Omental fat pad (tissue), 3 donors: ENCODE measurements at regions not wholly inside any gene's neighbourhood (a gene's known extent, or its start where the extent isn't known, plus 50 kb on each side); places are given as distances from the start of the nearest gene placed in this dataset.
"Not testable (repeated sequence)": the region's sequence is repeated elsewhere in the genome, so short reads cannot be mapped to it uniquely, and the experiment has no call there.

Experiments
- ATAC-seq: fragments of 150-250 bp; one replicate; pipeline ENCODE4 v1.9.1; 2016; ENCODE audit warnings: mild to moderate bottlenecking, moderate library complexity; ENCODE audit not compliant: low FRiP score
- DNase-seq: peaks from one replicate; pipeline ENCODE4 v3.0.0-alpha.2; 2019; ENCODE audit warnings: low spot score
- TF ChIP-seq, protein P1 (sequence below), 3 donors: fragments of 450-650 bp; IDR thresholded peaks; one replicate each; pipeline ENCODE4 v1.5.1; 2016 to 2017; ENCODE audit warnings: antibody characterized with exemption in 3 of 3, mild to moderate bottlenecking in 3 of 3, moderate library complexity in 2 of 3

GRCh38 chr12:31162896-31163560, 89.4 kb downstream of the DDX11 start:
- not testable (repeated sequence) for ATAC-seq, DNase-seq

DNA sequence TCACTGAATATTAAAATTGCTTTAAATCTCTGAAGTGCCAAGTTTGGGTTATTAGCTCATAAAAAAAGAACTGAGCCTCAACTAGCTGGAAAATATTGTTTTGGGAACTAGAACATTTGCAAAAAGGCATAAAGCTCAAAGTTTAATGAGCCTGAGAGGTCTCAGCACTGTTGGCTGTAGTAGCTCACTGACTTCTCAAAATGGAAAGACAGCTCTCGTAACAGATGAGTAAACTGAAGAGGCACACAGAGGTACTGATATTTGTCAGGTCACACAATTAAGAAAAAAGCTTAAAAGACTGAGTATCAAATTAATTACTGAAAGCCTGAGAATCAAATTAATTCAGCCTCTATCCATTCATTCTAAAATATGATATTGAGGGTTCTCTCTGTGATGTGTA, 100.6 kb downstream of the DDX11 start:
- not testable (repeated sequence) for ATAC-seq, DNase-seq

- not testable (repeated sequence) for DNase-seq, ATAC-seq
Measured at GRCh38 chr12:31177514-31177913, 103.9 kb downstream of the DDX11 start.

DNA sequence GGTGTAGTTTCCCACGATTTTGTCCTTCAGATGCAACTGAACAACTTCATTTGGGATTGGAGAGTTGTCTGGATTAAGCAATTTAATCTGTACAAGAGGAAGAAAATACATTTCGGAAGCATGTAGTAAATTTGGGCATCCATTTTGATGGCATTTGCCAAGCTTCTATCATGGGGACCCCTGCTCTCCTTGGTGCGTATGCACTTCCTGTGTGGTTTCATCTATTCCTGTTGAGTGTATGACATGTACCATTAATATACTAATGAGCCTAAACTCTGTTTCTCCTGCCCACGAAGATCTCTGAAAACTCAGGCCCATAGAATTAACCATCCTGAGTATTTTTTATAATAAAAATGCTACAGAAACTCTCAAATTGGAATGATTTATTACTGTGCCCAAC, 105.2 kb downstream of the DDX11 start:
- not testable (repeated sequence) for DNase-seq, ATAC-seq

- DNase-seq, ATAC-seq: not testable (repeated sequence)
Measured at GRCh38 chr12:31179627-31180237, 106.1 kb downstream of the DDX11 start.

GRCh38 chr12:31182571-31182970, 108.9 kb downstream of the DDX11 start:
- not testable (repeated sequence) for DNase-seq, ATAC-seq

DNA sequence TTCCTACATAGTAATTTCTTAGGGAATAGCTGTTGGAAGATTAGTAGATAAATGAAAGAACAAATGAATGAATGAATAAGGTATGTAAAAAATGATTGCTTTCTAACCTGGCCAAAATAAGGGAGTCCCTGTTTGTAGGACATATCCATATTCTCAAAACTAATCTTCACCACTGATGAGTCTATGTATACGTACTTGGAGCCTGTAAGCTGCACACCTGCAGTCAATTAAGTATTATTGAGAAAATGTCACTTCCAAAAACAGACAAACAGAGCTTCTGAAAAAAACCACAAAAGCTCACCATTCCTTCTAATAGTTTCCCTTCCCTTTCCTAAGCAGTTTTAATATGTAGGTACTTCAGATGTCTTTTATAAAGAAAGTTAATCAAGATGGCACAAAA, 109.4 kb downstream of the DDX11 start:
- not testable (repeated sequence) for ATAC-seq, DNase-seq

GRCh38 chr12:31183899-31184298, 110.2 kb downstream of the DDX11 start:
- not testable (repeated sequence) for ATAC-seq, DNase-seq

DNA sequence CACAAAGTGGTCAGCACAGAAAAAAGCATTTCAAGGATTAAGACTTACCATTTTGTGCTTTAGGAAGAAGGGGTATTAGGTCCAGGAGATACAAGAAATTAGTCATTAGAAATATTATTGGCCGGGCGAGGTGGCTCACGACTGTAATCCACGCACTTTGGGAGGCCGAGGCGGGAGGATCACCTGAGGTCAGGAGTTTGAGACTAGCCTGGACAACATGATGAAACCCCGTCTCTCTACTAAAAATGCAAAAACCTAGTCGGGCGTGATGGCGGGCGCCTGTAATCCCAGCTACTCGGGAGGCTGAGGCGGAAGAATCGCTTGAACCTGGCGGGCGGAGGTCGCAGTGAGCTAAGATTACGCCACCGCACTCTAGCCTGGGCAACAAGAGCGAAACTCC, 111.0 kb downstream of the DDX11 start:
- ATAC-seq, DNase-seq: not testable (repeated sequence)

- not testable (repeated sequence) for DNase-seq
Measured at GRCh38 chr12:31192689-31193088, 119.0 kb downstream of the DDX11 start.

GRCh38 chr12:31195620-31196019, 122.0 kb downstream of the DDX11 start:
- not testable (repeated sequence) for DNase-seq, ATAC-seq

More at GRCh38 chr12:31192689-31193088, 119.0 kb downstream of the DDX11 start:
- ATAC-seq = not testable (repeated sequence)

DNA sequence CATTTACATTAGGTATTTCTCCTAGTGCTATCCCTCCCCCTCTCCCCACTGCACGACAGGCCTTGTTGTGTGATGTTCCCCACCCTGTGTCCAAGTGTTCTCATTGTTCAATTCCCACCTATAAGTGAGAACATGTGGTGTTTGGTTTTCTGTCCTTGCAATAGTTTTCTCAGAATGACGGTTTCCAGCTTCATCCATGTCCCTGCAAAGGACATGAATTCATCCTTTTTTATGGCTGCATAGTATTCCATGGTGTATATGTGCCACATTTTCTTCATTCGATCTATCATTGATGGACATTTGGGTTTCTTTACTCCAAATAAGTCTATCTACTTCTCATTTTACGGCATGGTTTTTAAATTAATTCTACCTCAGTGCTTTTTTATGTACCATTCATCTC, 125.8 kb downstream of the DDX11 start:
- DNase-seq, ATAC-seq: not testable (repeated sequence)

DNA sequence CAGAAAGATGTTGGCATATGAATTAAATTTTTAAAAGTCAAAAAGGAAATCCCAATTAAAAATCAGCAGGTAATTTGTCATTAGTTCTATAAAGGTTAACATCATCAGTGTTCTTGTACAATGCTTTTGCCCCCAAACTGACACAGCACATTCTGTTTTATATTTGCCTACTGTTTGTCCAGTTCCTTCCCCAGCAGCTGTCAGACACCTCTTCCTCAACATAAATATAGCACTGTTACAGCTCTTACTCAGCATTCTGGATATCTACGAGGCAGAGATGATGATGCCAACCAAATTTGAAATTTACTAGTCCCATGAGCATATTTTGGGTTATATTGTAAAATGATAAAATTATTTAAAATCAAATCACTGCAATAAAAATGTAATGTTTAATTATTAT, 124.6 kb downstream of the SINHCAF start:
- TF ChIP-seq, protein P1, sequence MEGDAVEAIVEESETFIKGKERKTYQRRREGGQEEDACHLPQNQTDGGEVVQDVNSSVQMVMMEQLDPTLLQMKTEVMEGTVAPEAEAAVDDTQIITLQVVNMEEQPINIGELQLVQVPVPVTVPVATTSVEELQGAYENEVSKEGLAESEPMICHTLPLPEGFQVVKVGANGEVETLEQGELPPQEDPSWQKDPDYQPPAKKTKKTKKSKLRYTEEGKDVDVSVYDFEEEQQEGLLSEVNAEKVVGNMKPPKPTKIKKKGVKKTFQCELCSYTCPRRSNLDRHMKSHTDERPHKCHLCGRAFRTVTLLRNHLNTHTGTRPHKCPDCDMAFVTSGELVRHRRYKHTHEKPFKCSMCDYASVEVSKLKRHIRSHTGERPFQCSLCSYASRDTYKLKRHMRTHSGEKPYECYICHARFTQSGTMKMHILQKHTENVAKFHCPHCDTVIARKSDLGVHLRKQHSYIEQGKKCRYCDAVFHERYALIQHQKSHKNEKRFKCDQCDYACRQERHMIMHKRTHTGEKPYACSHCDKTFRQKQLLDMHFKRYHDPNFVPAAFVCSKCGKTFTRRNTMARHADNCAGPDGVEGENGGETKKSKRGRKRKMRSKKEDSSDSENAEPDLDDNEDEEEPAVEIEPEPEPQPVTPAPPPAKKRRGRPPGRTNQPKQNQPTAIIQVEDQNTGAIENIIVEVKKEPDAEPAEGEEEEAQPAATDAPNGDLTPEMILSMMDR (IDR thresholded peaks at IDR 0.05) = no peak
- DNase-seq (no peak), ATAC-seq (no peak)

DNA sequence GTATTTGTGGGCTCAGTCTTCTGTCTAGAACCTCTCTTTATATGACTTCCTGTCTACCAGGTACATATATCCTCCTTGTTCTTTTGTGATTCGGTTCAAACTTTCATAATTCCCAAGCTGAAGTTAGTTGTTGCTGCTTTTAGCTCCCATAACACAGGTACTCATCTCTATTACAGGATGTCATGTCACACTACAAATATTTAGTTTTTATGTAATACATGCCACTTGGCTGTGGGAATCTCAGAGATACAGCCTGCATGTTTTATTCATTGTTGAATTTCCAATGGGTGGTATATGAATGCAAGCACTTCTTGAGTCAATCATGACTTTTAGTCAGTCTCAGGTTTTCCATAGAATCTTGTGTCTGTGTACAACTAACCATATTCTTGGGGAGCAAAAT, 122.7 kb downstream of the SINHCAF start:
- DNase-seq (no peak), ATAC-seq (no peak)
- TF ChIP-seq, protein P1 (IDR thresholded peaks at IDR 0.05) = no peak
